HG02973 (cell line): ENCODE measurements at regions not wholly inside any gene's neighbourhood (a gene's known extent, or its start where the extent isn't known, plus 50 kb on each side); places are given as distances from the start of the nearest gene placed in this dataset.
A peak's percentile ranks its signal among the peaks of the same experiment; 100 is the strongest.

ENCODE experiments used
- ATAC-seq: cut with Tn5 transposase; IDR thresholded peaks from one replicate; pipeline ENCODE4 v1.9.1; 2021; ENCODE audit warnings: moderate library complexity; ENCODE audit not compliant: unreplicated experiment

DNA sequence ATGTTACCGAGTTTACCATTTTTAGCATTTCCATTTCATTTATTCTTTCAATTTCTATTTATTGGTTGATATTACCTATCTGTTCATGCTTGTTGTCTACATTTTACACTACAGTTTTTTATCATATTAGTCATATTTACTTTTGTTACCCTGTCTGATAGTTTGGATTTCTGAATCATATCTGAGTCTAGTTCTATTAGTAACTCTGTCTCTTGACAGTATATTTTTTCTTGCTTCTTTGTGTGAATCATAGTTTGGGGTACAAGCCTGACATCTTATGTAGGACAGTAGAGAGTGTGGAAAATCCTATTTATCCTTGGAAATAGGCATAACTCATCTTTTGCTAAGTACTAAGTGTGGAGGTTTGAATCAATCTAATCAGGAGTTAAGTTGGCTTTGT lies 263.9 kb upstream of the SESN3 start:
- ATAC-seq: no peak

DNA sequence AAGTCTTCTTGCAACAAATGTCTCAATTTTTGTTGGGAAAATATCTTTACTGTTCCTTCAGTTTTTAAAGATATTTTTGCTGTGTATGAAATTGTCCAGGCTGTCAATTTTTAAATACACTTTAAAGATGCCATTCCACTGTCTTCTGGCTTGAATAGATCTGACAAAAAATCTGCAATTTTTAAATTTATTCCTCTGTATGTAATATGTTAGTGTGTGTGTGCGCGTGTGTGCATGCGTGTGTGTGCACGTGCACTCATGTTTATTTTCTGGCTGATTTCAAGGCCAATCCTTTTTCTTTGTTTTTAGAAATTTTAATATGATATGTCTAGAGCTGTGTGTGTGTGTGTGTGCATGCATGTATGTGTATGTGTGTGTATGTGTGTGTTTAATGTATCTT lies 263.2 kb upstream of the SESN3 start:
- no peak for ATAC-seq

DNA sequence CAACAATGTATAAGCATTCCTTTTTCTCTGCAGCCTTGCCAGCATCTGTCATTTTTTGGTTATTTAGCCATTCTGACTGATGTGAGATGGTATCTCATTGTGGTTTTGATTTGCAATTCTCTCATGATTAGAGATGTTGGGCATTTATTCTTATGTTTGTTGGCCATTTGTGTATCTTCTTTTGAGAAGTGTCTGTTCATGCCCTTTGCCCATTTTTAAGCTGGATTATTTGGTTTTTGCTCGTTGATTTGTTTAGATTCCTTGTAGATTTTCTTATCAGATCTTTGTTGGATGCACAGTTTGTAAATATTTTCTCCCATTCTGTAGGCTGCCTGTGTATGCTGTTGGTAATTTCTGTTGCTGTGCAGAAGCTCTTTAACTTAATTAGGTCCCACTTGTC lies 259.6 kb upstream of the SESN3 start:
- no peak for ATAC-seq

DNA sequence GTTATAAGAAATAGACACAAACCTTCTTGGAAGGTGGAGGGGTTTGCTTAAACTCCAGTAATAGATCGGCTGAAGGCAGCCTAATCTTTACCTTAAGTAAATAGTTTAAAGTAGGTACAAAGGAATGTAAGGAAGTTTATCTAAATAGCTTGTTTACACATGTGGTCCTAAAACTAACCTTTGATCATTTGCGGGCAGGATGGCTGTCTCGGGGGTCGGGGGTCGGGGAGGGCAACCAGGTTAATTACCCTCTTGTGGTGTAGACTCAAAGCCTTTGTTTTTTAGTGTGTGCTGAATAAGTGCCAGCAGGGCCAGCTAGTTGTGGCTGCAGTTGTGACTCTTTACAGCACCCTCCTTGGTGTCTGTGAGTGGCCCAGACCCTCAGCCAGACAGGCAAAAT lies 256.9 kb upstream of the SESN3 start:
- ATAC-seq: no peak

DNA sequence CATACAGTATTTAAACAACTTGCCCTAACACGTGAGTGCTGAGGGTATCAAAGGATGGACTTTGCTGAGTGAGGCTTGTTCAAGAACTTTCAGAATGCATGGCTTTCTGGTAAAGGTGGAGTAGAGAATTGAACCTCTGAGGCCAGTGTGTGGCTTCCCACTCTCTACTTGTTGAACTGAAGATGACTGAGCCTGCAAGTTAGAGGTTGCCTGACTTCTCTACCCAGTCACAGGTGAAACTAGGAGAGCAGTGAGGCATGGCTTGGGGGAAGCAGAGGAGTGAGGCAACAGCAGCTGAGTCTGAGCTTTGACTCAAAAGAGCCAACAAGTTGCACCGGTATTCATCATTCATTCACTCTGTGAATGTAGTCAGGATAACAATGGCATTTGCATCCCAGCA lies 256.4 kb upstream of the SESN3 start:
- peak; percentile 100 for ATAC-seq

DNA sequence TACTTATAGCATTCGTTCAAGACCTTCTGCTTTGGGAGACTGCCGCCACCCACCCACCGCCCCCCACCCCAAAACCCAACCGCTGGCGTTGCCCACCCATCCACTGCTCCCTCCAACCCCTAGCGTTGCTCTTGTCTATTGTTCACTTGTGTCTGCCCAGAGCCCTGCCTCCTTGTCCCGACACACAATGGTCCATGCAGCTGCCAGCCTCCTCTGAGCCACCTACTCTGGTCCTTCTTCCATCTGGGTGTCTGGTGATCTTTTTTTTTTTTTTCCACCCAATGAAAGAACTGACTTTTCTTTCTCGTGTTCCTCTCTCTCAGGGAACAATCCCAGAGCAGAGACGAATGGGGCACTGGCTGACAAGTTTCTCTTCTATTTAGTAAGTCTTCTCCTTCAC lies 256.0 kb upstream of the SESN3 start:
- ATAC-seq: no peak

DNA sequence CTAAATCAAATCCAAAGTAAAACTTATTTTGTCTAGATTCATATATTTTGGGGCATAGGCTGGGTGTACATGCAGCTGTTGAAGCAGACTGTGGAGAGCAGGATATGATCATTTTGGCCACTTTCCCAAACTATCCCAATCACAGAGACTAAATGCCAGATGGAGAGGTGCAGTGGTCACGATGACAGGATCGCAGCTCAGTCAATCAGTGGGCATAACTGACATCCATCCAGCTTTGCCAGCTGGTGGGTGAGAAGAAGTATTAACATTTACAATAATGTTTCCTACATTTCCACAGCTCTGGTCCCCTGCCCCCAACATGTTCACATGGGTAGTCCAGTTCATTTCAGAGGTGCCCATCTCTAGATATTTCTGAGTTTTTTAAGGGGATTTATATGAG lies 255.5 kb upstream of the SESN3 start:
- ATAC-seq: no peak

DNA sequence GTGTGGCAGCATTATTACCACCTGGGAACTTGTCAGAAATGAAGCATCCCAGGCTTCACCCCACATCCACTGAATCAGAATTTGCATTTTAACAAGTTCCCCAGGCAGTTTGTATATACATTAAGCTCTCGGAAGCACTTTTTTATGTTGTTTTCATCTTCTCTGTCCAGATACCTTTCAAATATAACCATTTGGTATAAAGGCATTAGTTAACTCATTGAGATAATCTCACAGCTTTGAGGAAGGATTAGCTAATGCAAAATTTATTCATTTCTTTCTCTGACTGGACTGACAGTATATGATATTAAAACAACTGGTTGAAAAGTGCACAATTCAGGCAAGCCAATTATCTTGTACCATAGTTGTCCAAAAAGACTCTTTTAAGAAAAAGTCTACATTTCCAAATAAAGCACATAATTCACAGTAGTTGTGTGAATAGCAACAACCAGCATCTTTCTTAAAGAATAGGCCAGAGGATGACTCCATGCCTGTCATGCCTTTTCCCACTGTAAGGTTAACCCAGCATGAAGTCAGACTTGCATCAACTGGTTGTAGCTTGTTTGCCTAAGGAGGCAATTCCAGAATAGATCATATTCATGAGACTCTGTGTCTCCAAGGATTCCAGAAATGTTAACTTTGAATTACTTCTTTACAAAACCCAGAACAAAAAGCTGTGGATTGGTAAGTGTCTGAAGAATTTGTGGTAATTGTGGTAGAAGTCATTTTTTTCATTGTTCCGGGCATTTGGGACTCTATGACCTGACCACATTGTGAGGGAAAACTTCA lies 254.3 kb upstream of the SESN3 start:
- no peak for ATAC-seq

DNA sequence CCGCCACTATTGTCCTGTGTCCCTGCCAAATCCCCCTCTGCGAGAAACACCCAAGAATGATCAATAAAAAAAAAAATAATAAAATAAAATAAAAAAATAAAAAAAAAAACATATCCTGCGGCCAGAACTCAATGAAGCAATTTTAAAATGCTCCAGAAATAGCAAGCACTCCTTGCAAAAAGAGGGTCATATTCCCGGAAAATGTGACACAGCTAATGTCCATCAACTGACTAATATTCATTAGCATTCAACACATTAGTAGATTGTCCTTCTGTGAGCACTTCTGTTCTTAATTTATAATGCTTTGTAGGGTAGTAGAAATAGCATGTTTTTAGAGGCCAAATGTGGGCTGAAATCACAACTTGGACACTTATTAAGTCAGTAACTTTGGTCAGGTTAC lies 252.3 kb upstream of the SESN3 start:
- ATAC-seq: no peak

DNA sequence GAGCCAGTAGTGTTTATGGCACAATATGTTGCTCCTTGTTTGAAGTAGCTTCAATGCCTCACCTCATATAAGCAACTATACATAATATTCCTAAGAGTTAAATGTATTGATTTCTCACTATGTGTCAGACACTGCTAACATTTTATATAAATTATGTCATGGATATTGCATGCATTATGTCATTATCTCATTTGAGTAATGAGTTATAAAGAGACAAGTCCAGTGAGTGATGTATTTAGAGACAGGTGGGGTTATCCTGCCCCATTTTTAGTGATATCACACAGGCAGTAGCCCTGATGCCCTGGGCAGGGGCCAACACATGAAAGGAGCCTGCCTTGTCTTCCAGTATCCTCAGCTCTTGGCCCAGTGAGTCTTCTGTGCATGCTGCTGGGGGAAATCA lies 247.0 kb upstream of the SESN3 start:
- ATAC-seq: no peak

DNA sequence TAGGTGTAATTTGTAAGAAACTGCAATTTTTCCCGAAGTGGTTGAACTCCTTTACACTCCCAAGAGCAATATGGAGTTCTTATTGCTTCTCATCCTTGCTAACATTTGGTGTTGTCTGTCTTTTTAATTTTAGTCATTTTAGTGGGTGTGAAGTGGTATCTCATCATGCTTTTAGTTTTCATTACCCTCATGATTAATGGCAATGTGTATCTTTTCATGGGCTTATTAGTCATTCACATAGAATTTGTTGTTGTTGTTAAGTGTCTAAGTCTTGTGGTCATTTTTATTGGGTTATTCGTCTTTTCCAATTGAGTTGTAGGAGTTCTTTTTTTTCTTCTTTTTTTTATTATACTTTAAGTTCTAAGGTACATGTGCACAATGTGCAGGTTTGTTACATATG lies 238.3 kb upstream of the SESN3 start:
- ATAC-seq: no peak

DNA sequence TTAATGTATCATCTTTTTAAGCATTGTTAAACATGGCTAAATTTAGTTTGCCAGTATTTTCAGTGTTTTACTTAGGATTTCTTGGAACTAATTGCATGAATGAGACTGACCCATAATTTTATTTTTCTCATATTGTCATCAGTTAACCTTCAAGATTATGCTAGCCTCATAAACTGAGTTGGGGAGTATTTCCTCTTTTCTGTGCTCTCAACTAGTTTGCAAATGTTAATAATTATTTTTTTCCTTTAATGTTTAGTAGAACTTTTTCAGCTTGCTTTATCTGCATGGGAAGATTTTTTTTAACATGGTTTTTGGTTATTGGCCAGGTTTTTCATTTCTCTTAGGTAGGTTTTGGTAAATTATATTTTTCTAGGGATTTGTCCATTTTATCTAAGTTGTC lies 235.4 kb upstream of the SESN3 start:
- ATAC-seq: no peak

DNA sequence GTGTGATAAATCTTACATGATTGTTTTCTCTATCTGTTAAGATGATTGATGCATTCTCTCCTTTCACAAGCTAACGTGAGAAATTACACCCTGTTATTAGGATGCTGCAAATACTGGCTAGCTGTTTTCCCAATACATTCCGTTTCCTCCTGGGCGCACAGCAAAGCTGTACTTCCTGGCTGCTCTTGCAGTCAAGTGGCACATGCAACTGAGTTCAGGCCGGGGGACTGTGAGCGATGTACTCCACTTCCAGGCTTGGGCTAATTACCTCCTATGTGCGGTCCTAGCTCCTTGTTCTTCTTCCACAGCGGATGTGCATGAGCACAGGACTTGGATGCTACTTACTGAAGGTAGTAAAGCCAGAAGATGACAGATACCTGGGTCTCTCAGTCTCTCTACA lies 234.9 kb upstream of the SESN3 start:
- ATAC-seq: no peak

DNA sequence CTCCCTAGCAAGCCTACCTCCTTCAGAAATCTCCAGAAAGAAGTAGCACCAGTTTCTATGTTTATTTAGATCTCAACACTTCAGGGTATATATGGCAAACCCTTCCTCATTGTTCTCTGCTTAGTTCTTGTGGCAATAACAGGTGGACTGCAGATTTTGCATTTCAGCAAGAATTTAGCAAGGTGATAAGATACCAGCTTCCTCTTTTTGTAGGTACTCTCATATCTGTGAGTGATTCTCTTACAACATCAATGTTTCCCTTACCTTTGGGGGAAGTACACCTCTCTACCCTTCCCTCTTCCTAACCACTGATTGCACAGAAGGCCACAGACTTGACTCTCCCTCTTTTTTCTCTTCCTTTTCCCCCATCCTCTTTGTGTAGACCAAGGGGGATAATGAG lies 230.9 kb upstream of the SESN3 start:
- ATAC-seq: peak; percentile 56

DNA sequence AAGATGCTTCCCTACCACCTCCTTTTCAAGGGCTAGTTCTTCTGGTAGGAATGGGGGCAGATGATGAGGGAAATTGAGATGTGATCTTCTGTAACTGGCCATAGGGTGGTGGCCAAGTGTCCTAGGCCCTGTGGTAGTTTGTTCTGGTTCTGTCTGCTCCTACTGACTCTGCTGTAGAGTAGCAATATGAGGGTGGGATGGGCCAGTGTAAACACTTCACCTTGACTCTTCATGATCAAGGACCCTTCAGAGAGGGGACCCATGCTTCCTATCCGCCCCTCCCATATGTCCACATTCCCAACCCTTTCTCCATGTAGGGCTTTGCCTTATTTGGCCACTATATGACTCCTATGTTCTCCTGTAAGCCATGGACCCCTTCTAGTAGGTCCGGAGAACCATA lies 230.3 kb upstream of the SESN3 start:
- no peak for ATAC-seq

DNA sequence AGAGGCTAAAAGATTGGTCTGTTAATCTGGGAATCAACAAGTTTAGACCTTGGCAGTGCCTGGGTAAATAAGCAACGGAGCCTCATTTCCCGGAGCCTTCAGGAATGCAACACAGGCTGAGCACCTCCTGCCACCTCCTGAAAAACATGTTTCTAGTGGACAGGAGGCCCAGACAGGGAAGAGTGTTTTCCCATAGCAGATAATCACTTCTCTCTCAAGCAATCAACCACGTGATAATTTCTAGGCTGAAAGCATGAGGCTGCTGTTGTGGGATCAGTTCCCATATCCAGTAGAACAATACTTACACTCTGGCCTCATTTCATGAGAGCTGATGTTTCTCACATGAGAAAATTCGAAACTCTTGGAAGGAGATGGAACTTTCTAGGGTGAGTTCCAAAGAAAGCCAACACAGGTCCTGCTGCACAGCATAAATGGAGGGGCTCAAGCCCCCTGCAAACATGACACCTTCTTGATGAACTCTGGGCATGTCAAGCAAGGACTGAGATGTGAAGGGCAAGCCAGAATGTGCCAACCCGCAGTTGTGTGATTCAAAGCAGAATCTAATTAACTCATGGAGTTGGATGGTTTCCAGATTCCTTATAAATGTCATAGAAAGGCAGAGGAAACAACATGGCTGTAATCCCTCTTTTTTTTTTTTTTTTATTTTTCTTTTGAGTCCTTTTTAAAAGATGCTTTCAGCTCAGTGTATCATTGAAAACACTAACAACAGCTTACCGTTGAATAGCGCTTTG lies 228.5 kb upstream of the SESN3 start:
- ATAC-seq: no peak

DNA sequence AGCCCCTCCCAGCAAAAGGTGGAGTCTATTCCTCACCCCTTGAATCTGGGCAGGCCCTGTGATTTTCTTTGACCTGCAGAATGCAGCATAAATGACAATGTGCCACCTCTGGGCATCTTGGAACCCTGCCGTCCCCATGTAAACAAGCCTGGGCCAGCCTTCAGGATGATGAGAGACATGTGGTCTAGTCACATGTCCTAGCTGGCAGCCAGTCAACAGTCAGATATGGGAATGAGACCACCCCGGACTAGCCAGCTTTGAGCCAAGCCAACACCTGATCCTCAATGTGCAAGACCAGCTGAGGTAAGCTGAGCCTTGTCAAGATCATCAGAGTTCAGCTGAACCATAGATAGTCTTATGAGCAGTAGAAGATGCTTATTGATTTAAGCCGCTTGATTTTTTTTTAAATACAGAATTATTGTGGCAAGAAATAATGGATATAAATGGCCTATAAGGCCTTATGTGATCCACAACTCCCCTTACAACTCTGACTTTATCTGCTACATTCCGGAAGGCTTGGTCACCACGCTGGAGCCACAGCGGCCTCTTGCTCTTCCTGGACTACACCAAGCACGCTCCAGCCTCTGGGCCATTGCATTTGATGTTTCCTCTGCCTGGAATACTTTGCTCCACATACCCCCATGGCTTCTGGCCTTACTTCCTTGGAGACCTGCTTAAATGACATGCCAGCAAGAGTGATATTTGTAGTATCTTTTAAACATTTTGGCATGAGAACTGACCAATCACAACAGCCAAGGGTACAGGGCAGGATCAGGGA lies 225.9 kb upstream of the SESN3 start:
- ATAC-seq: no peak

DNA sequence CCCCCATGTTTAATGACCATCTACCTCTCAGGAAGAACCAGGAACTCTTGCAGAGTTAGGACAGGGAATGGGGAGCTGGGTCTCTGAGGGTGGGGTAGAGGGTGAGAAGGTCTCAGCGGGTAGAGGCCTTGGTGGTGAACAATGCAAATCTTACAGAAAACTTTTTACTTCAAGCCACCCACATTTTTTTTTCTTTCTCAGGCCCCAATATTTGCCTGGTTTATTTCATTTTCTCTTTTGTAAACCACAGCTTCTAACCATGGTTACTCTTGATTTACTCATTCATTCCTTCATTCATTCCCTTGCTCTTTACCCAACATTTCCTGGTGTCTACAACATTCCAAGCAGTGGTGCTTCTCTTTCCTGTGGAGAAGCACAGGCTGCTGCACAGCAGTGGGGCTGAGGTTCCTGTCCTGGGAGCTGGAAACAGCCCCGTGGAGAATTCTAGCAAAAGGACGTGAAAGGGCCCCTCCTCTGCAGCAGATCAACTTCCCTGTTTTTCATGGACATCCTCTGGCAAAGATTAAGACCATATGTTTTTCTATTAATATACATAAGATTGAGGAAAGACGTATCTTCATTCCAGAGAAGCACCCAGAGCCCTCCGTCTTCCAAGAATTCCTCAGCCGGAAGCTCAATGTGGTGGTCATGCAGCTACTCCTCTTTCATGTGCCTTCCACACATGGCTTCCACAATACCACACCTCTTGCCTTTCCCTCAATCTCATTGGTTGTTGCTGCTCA lies 224.4 kb upstream of the SESN3 start:
- peak; percentile 56 for ATAC-seq

DNA sequence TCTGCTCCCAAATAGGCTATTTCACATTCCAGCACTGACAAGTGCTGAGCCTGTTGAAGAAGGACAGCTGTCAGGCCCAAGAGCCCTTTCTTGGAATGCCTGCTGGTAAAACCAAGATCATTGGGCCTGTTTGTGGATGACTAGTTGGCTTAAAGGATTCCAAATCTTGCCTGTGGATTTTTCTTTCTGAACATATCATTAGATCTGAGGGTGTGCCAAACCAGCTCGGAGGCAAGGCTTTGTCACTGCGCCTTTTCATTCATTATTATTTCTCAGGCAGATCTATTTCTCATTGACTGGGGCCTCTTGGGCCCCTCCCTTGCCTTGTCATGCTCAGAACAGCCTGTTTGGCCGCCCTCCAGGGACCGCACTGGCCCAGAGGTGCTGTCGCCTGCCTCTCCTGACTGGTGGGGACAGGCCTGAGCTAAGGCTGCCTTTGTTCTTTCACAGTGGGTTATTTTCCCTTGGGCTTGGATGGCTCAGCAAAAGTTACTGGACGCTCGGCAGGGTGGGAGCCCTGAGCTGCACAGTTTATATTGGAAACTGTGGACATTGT lies 222.7 kb upstream of the SESN3 start:
- ATAC-seq: no peak

DNA sequence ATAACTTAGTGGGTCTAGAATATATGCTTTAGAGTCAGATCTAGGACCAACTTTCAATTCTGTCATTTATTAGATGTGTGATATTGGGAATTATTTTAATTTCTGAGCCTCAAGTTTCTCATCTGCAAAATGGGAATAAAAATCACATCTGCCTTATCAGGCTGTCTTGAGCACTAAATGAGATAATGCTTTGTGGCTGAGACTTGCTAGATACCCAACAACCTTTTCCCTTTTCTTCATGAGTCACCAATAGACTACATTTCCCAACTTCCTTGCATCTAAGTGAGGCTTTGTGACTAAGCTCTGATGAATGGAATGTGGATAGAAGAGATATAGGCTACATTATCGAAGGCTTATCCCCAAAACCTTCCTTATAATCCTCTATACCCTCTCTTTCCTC lies 220.7 kb upstream of the SESN3 start:
- ATAC-seq: no peak

DNA sequence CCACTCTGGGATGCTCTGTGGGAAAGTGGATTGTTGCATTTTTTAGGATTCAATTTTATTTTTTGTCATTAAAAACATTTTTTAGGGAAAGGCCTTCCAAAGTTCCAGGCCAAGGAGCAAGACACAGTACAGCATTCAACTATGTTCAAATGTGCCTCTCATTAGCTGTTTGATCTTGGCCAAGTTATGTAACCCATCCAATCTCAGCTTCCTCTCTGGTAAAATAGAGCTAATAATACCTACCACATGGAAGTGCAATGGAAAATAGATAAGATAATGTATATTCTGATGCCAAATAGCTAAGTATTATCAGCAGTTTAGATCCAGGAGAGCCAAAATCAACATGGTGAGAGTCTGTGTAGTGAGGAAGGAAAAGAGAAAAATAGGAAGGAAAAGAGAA lies 220.3 kb upstream of the SESN3 start:
- no peak for ATAC-seq
